NCI-H2107 (cell line): ENCODE measurements at regions not wholly inside any gene's neighbourhood (a gene's known extent, or its start where the extent isn't known, plus 50 kb on each side); places are given as distances from the start of the nearest gene placed in this dataset.

ENCODE experiments used
- DNase-seq: peaks from one replicate; lab custom pipeline; 2025; lab: John Stamatoyannopoulos, UW

DNA sequence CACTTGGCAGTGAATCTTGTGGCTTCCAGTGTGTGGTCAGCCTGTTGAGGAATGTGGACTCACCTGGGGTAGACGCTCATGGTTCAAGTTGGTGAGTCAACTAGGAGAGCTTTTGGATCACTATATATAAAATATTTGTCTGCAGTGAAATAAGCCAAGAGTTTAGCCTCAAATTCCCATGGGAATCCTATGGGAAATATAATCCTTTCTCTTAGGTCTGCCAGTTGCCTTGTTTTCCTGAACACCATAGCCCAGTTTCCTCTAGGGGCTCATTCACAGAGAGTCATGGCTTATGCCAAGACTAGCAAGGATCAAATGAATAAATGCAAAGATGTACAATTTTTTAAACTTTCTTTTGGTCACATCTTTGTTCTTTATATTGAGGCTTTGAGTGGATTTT, 100.1 kb upstream of the NPHP3 start:
- DNase-seq, result peak; percentile 76

DNA sequence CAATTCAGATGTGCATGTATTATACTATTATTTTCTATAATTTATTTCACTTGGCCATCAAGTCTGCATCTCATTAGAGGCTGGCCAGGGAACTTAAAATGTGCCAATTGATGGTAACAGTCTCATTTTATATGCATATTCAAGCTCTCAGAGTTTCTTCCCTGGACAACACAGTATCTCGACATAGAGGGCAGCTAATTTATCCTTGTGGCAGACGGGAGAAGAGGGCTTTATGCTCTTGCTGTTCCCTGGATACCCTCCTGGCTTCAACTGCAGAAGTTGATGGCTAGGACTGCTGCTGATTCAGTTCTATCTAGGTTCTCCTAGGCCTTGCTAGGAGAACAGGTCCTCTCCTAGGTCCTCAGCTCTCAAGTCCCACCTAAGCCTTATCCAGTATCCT, 99.1 kb upstream of the NPHP3 start:
- DNase-seq, result no peak

DNA sequence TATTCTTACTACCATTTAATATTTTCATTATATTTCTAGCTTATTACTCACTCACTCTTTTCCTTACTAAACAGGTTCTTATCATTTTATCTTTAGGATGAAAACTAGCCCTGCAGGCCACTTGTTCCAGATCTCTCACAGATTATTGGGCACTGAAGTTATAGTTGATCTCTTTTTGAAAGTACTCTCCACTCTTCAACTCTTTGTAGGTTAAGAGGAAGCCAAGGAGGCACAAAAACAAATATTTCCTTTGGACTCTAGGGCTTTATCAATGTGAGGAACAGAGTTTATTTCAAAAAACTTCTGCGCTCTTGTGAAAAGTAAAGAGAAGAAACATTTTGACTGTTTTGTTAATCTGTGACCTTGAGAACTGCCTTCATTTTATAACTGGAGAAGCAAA, 96.0 kb upstream of the NPHP3 start:
- DNase-seq, result no peak

DNA sequence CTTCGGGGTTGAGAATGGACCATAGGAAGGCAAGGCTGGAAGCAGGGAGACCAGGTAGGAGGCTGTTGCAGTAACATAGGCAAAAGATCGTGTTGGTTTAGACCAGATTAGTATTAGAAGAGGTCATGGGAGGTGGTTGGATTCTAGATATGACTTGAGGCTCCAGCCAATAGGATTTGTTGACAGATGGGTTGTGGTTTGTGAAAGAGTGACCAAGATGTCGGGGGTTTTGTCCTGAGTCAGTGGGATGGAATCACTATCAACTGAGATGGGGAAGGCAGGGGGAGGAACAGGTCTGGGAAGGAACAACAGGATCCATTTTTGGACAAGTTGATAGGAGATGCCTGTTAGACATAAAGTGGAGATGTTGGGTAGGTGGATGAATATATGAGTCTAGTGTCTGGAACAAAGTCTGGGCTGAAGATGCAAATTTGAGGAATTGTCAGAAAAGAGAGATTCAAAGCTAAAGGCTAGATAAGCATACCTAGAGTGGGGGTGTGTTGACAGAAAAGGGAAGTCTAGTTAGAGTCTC, 95.5 kb upstream of the NPHP3 start:
- DNase-seq, result no peak

DNA sequence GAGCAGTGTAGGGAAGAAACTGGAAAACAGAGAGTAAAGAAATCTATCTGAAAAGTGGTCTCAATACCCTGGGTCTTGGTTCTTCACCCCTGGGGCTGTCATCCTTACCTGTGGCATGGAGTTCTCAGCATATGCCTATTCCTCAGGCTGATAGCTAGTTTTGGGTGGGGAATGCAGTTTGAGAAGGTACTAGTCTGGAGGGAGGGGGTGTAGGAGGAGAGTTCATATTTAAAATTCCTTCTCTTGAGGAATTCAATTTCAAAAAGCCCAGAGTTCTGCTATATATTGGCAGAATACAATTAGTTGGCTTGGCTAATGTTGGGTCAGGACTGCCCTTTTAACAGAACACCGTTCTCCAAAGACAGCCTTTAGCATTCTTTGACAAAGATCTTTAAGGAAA, 82.9 kb upstream of the NPHP3 start:
- DNase-seq, result no peak

DNA sequence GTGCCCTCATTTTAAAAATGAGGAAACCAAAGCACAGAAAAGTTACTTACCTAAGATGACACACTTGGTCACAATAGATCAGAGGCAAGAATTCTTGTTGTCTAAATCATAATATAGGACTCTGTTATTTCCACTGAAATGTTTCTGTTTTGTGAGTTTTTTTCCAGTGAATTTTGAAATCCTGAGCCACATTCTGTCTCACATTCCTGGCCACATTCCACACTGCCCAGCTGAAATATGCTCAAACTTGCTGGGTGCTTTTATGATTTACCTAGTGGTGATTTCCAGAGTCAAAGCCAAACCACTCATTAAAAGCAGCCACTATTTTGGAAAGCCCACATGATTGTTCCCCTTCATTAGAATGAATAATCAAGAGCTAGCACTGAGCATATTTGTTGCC, 82.3 kb upstream of the NPHP3 start:
- DNase-seq, result no peak

DNA sequence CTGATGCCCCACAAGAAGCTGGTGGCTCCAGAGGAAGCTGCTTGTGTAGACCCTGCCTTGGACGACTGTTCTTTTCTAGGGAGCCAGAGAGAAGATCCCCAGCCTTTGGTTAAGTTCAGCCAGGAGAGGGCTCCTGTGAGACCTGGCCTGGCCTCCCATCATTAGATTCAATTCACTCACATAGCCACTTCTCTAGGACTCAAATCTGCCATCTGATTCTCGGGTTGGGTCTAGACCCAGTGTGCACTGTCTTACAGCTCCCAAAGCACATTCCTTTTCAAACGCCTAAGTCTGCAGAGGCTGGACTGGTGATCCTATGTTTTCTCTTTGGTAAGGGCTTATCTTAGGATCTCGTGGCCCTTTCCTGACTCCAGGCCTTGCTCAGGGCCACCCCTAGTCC, 81.7 kb upstream of the NPHP3 start:
- DNase-seq, result no peak

DNA sequence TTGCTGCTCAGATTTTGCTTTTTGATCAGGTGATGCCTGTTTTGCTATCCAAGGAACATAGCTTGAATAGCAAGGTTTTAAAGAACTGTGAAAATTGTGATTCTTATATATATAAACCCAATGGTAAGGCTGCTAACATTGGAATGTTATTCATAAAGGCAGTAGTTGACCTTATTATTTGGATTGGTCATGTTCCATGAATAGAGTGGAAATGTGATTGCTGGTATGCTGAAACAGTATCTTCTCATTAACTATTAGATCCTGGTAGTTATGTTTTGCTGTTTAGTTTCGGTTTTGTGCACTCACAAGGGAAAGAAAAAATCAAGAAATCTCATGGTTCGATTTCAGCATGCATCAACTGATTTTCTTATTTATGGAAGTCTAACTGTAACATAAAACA, 78.7 kb upstream of the NPHP3 start:
- DNase-seq, result no peak

DNA sequence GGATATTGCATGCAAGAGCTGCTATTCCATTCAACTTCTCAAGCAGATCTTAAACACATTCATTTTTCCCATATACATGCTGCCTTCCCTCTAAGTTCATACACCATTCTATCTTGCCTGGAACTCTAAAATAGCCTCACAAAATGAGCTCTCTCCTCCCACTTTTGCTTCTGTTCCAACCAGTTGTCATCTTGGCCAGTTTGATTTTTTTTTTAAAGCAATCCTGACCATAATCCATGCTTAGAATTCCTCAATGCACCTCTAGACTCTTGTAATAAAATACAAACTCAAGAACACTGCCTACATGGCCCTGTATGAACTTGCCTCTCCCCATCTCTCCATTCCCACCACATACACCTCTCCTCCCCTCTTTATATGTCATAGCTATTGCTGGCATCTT, 68.6 kb upstream of the NPHP3 start:
- DNase-seq, result no peak

DNA sequence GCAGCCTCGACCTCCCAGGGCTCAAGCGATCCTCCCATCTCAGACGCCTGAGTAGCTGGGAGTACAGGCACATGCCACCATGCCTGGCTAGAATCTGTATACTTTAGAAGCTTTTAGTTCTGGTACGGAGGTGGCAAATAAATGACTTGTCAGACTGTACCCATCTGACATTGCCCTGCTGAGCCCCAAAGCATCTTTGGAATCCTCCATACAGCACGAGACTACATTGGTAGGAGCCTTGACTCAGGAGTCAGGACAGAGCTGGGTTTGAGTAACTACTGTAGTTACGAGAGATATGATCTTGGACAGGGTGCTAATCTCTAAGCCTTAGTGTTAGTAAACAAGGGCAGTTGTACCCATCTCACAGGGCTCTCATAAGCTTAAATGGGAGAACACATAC, 67.8 kb upstream of the NPHP3 start:
- DNase-seq, result no peak

DNA sequence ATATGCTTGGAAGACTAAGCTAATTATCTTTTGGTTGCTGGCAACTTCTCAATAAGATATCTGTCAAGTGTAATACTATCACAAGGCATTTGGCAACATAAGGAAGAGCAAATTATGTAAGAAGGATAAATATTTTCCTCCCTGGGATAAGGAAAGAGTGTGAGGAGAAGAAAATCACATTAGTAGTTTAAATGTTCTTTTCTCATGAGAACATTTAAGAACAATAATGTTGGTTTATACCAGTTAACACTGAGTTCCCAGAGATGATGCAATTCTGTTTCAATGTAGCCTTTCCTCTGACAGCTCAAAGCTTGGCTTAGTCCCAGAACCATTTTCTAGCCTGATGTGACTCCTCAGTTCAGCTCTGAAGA, 66.1 kb upstream of the NPHP3 start:
- peak; percentile 35 for DNase-seq

DNA sequence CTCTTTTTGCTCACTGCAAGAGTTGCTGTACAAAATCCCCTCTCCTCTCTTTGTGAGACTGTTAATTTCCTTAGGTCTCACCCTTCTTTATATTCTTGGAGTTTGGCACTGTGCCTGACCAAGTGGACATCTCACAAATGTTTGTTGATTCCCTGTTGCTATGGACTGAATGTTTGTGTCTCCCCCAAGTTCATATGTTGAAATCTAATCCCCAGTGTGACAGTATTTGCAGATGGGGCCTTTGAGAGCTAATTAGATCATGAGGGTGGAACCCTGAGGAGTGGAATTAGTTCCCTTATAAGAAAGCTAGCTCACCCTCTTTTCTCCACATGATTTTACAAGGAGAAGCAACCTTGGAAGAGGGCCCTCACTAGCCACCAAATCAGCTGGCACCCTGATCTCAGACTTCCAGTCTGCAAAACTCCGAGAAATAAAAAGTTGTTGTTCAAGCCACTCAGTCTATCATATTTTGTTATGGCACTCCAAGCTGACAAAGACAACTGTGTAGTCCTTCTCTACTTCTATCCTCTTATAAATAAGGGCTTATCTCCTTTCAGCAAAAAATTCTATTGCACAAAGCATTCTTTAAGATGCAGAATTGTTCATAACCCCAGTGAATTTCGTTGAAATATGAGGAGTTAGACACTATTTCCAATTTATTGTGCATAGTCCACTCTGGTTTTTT, 65.5 kb upstream of the NPHP3 start:
- DNase-seq, result no peak

DNA sequence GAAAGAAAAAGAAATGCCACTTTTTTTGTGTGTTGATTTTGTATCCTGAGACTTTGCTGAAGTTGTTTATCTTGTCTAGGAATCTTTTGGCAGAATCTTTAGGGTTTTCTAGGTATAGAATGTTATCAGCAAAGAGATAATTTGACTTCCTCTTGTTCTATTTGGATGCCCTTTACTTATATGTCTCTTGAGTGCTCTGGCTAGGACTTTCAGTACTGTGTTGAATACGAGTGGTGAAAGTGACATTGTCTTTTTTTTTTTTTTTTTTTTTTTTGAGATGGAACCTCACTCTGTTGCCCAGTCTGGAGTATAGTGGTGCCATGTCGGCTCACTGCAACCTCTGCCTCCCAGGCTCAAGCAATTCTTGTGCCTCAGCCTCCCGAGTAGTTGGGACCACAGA, 64.7 kb upstream of the NPHP3 start:
- no peak for DNase-seq

DNA sequence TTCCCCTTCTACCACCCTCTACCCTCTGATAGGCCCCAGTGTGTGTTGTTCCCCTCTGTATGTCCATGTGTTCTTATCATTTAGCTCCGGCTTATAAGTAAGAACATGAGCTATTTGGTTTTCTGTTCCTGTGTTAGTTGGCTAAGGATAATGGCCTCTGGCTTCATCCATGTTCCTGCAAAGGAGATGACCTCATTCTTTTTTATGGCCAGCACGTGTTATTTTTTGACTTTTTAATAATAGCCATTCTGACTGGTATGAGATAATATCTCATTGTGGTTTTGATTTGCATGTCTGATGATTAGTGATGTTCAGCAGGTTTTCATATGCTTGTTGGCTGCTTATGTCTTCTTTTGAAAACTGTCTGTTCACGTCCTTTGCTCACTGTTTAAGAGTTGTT, 63.1 kb upstream of the NPHP3 start:
- no peak for DNase-seq

DNA sequence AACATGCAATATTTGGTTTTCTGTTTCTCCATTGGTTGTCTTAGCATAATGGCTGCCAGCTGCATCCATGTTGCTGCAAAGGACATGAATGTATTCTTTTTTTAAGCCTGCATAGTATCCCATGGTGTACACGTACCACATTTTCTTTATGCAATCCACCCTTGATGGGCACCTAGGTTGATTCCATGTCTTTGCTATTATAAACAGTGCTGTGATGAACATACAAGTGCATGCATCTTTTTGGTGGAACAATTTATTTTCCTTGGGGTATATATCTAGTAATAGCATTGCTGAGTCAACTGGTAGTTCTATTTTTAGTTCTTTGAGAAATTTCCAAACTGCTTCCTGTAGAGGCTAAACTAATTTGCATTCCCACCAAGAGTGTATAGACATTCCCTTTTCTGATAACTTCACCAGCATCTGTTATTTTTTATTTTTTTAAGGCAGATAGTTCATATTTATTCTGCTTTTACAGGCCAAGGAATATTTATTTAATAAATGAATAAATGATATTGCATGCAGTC, 62.4 kb upstream of the NPHP3 start:
- no peak for DNase-seq

DNA sequence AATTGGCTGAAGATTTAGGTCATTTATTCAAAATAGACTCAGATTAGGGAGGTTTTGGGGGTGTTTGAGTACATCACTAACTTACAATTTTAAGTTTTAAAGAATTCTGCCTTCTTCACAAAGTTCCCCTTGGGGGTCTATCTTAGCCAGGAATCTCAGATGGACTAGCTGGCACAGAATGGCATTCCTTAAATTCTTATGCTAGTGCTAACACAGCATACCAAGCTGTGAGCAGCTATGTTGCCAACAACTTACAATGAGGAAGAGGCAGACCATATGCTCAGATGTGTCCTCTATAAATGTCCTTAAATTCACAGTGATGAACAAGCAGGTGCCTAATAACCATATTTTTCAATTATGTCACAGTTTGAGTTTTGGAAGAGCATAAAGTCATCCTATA, 60.9 kb upstream of the NPHP3 start:
- no peak for DNase-seq

DNA sequence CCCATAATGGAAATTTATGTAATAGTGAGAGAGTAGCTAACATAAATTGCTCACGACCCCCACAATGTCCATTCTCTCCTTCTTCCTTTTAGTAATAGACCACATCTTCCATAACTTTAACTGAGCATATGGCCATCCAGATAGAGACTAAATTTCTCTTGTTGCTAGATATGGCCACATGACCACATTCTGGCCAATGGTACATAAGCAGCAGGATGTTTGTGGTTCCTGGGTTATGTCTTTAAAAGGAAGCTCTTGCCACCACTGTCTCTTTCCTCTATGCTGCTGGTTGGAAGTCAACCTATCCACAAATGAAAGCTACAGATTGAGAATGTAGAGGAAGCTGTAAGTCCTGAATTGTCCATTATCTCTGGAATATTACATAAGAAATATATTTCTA, 59.7 kb upstream of the NPHP3 start:
- no peak for DNase-seq

DNA sequence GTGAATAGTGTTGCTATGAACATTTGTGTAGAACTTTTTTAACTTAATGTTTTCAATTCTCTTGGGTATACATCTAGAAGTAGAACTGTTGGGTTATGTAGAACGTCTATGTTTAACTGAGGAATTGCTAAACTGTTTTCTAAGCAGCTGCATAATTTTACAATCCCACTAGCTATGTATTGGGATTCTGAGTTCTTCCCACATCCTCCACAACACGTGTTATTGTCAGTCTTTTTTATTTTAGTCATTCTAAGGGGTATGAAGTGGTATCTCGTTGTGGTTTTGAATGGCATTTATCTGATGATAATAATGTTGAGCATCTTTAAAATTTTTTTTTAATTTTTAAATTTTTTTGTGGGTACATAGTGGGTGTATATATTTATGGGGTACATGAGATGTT, 55.0 kb upstream of the NPHP3 start:
- no peak for DNase-seq

DNA sequence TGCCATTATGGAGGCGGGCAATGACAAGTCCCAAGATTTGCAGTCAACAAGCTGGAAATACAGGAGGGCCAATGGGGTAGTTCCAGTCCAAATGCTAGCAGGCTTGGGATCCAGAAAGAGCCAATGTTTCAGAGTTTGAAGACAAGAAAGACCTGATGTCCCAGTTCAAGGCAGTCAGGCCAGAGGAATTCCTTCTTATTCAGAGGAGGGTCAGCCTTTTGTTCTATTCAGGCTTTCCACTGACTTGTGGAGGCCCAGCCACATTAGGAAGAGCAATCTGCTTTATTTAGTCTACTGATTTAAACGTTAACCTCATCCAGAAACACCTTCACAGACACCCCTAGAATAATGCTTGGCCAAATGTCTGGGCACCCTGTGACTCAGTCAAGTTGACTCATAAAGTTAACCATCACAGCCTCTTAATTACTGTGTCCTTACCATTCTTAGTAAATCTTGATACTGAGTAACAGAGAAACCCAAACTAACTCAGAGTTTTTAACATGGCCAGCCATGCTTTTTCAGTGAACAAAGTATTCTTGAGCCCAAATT, 50.9 kb upstream of the NPHP3 start:
- DNase-seq, result no peak

DNA sequence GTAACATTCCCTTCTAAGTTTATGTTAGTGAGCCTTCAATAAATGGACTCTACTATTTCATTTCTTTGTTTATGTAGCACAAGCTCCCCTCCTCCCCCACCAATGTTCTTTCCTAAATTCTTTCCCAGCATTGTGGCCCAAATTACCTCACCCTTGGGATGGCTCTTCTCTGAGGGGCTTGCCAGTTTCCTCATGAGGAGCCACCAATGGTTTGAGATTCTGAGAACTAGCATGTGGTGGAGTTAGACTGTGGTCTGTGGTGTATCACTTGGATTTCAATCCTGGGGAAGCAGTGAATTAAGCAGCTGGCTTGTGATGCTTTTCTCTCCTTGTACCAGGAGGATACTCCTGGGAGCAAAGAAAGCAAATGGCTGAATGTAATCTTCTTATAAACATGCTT, 50.0 kb upstream of the NPHP3 start:
- DNase-seq, result no peak
